HG03520 (cell line): ENCODE measurements at regions not wholly inside any gene's neighbourhood (a gene's known extent, or its start where the extent isn't known, plus 50 kb on each side); places are given as distances from the start of the nearest gene placed in this dataset.

Experiments used
- ATAC-seq: cut with Tn5 transposase; IDR thresholded peaks from one replicate; pipeline ENCODE4 v1.9.1; 2021; ENCODE audit warnings: mild to moderate bottlenecking, moderate library complexity; ENCODE audit not compliant: unreplicated experiment

DNA sequence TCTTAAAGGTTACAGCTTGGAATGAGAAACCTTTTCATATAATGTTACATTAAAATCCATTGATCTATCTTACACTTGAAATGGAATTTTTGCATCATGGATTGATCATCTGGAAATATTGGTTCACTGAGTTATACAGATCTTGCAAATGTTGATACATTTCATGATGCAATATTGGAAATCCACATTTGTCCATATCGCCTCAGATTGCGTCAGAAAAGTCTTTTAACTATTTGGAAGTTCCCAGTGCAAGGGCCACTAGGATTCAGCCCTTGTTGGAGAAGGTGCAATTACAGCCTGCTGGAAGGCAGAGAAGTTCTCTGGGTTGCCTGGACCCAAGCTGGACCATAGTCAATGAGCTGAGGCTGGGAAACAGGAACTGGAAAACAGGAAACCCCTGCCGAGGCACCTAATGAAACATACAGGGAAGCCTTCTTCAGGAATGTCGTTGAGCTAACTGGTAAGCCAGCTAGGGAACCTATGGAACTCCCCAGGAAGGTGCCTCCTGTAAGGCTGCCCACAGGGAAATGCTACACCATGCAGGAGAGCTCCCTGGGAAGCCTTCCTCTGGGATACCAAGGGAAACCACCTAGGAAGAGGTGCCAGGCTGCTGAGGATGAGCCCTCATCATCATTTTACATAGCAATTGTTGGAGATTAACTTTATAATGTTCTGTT, 600.4 kb upstream of the CADM1 start:
- no peak for ATAC-seq

DNA sequence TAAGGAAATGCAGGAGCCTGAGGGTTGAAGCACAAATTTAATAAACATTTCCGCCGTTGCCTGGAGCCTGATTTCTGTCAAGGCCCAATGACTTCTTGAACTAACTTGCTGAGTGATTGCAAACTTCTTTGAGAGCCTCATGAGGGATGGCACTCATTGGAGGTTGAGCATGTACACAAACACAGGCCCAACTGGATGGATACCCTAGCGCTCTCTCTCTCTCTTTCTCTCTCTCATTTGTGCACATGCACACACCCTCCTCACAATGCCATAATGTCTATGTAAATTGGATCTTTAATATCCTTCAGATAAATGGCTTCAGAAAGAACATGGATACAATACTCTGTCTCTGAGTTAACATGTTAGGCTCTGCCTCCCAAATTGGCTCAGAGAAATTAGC, 597.7 kb upstream of the CADM1 start:
- ATAC-seq = no peak

DNA sequence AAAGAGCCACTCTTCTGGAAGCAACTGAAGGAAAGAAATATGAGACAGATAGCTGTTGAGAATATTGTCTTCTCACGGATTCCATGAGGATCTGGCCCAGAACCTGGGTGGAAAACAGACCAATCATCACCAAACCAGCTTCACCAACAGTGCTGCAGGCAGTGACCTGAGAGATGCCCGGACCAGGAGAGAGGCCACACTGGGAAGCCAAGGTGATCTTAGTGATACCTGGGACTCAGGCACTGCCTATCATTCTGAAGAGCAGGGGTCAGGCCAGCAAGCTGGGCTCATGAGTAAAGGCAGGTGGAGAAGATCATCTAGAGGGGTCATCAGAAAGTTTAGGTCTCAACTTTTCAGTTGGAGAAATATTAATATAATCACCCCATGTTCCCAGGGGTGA, 595.8 kb upstream of the CADM1 start:
- ATAC-seq = no peak

DNA sequence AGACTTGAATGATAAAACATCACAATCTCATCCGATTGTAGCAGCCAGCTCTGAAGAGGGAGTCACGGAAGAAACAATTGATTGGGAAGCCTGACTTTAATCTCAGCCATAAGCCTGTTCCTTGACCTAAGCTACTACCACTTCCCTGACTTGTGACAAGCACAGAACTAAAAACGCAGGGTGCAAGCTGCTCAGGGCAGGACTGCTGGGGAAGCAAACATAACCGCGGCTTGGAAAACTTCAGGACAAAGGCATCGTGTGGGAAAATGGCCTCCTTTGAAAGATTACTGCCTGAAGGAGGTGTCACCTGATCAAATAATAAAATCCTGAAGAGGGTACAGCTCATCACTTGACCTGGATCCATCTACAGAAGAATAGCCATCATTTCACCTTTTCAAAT, 595.3 kb upstream of the CADM1 start:
- no peak for ATAC-seq

DNA sequence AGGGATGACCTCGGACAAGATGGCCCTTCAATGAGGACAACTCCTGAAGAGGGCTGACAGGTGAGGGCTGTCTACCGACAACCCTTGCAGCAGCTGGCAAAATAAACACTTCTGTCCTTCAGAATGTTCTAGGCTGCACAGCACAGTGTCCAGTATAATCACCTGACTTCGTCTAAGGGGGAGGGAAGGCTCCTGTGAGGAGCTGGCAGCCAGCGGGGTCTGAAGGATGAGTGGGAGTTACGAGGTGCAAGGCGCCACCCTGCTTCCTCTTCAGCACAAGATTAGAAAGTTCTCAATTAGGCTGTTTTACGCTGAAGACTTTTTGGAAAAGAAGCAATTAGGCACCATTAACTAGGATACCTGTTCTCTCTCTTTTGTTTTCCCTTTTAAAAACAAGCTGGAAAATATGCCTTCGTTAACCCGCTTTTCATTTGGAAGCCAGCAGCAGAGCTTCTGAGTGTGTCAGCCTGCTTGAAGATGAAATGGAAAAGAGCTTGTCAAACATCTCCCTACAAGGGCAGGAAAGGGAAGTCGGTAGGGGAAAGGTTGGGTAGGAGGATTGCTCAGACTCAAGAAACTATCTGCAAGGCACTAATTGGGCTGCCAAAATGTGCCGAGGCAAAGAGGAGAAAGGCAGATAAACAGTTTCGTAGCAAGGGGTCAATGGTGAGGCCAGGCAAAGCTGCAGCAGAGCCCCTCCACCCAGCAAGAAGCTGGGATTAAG, 592.2 kb upstream of the CADM1 start:
- ATAC-seq = no peak

DNA sequence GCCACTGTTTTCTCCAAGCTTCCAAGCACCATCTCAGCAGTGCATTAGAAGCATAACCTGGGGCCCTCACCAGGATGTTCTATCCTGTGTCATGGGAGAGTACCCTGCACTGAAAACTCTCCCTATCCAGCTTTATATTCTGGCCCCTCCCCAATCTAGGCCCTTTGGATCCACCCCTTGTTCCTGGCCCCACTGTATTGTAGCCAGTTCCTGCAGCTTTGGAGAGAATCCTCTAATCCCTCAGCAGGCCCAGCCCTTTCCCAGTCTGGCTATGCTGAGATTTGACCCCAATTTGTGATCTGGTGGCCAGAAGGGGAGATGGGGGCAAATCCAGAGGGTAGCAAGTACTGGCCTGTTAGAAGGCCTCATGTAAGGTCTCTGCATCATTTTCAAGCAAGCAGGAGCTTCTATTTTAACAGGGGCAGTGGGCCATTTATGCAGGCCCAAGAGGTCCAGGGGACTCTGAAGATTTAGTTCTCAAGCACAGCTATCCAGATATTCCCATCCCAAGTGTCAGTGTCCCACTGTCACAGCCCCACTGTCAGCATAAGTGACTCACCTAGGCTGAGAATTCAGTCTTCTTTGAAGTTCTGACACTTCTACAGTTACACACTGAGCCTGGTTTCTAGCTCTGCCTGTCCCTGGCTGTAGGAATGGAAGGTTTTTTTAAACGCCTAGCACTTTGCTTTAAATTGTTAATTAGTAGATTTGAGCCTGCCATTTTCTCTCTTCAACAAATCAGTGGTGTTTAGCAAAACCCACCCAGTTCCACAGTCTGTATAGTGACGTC, 589.5 kb upstream of the CADM1 start:
- no peak for ATAC-seq

DNA sequence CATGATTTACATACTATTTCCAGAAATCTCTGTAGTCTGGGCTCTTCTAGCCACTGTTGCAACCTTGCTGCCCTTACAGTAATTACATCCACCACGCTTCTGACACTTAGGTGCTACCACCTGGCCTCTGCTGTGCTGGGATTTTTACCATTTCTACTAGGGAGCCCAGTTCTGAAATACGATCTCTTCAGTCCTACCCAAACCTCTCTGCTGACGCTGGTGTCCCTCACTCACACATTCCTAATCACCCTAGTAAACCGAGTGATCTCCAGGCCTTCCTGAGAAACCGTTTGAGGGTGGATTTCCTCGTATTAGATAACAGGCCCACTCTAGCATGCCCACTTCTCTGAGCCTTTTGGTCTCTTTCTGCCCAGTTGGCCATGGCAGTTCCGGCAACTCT, 588.9 kb upstream of the CADM1 start:
- ATAC-seq = no peak

DNA sequence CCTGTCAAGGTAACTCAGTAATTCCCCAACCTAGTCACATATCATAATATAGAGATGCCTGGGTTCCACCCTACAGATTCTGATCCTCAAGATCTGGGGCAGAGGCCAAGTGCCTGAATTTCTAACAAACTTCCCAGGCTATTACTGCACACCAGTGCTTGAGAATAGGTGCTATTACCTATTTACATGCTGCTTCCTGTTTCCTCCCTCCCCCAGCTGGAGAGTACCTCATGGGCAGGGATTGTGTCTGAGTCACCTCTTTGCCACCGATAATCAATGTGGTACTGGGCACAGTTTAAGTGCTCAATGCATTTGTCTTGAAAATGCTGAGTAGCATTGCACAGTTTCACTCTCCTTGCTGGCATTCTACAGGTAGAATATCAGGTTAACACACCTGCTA, 582.2 kb upstream of the CADM1 start:
- ATAC-seq = no peak

DNA sequence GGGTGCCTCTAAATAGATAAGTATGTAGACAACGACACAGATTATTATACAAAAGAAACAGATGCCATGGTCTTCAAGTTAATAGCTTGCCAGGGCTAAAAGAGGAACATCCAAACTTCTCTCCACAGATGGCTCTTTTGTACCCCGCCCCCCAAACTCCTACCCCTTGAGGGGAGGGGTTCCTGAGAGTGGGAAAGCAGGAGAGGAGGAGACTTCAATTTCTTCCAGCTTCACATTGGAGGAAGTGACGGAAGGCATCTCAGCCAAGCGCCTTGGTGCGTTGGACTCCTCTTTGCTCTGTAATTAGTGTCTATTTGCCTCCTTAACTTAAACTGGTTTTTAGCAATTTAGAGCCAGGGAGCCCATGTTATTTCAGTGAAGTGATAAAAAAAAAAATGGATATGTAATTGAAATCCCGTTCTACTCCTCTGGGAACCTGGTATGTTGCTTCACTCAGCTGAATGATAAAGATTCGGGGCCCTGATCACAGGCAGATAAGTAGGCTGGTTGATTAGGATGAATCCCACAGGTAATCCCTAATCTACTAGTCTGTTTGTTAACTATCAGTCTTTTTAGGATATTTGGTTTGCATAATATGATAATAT, 580.9 kb upstream of the CADM1 start:
- ATAC-seq = no peak

DNA sequence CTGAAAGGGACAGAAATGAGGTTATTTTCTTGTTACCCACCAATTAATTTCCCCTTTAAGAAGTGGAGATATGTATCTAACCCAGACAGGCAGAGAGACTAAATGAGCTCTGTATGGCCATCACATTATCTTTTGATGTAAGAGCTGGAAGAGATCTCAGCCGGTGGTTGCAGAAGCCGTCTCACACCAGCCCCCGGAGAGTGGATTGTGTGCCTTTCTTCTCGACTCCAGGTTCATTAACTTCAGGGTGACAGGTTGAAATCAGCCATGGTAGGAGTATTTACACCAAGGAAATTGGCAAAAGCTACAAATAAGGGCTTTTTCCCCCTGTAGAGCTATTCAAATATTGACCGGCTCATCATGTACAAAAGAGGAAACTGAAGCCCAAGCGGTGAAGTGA, 580.3 kb upstream of the CADM1 start:
- ATAC-seq = no peak

DNA sequence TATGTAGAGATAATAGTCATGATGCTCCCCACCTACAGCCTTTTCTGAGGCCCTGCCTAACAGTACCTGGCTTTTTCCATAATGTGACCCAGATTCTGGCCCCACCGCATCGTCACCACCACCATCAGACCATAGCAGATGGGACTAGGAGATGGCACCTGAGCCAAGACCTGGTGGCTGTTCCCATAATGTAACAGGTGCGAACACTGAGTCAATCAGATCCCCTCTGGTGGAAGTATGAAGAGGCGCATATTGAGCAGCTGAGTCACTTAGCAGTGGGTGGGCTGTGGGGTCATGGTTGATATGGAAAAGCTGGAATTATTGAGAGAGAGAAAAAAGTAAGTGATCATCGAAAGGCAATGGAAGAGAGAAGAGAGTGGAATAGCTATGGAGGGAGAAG, 578.0 kb upstream of the CADM1 start:
- no peak for ATAC-seq

DNA sequence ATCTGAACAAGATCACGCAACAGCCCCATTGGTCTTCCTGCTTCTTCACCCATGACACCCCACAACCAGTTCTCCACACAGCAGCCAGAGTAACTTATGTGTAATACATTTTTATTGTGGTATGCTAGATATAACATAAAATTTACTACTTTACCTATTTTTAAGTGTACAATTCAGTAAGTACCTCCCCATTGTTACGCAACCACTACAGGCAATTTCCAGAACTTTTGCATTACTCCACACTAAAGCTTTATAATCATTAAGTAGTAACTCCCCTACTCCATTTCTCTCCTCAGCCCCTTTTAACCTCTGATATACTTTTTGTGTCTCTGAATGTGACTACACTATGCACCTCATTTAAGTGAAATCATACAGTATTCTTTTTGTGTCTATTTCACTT, 575.4 kb upstream of the CADM1 start:
- no peak for ATAC-seq

DNA sequence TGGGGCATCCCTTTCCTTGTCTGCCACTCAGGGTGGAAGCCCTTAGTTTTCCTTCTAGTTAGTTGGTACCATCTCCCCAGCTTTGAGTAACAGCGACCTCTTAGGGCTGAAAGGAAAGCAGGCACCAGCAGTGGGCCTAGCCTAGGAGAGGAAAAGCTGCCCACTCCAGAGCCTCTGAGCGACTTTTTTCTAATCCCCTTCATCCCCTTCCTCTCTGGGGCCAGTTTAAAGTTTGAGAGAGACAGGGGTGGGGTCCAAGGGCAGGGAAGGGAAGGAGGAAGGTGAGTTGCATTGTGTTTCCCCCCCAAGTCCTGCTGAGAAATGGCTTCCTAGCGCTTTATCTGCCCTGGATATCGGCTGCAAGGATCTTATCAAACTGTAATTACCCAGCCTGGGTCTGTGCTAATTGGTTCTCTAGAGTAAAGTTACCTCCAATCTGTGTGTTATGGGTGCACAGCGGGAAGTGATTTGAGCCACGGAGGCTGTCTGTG, 573.9 kb upstream of the CADM1 start:
- no peak for ATAC-seq

DNA sequence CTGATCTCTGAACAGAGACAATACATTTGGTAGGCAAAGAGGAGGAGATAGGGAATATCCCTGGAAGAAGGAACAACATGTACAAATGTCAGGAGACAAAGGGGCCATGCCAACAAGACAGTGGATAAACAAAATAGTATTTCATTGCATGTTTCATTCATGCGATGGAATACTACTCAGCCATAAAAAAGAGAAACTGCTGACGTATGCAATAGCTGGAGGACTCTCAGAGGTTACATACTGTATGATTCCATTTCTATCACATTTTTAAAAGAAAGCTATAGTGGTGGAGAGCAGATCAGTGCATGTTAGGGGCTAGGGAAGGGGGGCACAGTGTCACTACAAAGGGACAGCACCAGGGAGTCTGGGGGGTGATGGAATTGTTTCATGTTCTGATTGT, 572.9 kb upstream of the CADM1 start:
- ATAC-seq = no peak

DNA sequence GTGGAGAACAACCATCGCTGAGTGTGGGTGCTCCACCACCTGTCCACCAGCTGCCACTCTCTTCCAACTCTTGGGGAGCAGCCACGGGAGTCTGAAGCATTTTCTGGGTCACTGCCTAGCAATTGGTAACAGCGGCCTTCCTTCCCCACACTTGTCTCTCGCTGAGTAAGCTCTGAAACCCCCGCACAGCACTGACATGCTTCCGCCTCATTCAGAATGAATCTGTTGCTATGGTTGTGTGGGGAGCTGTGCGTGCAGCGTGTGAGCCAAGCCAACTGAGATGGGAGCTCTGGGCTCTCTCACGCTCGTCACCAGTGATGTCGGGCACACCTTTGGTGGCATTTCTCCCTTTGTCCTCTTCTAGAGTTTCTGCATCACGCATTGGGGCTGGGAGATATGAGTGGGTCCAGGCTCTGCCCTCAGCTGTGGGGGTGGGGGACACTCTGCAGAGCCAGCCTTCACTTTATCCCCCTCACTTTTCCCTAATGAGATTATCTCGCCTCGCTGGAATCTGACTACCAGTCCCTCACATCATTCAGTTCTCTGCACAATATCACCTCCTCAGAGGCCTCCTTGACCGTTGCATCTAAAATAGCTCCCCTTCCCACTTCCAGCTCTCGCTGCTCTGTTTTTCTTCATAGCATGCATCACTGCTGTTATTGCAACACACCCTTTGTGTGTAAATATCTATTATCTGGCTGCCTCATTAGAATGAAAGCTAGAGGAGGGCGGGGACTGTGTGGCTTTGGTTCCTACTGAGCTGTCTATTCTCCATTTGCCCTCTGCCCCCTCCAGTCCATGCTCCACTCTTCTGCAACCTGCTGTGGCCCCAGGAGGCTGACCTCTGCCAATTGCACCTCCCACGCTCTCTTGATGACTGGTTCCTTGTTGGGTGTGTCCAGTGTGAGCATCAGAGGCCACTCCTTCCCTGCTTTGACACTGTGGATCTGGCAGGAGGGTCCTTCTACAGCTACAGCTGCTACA, 569.9 kb upstream of the CADM1 start:
- ATAC-seq = peak; percentile 94

DNA sequence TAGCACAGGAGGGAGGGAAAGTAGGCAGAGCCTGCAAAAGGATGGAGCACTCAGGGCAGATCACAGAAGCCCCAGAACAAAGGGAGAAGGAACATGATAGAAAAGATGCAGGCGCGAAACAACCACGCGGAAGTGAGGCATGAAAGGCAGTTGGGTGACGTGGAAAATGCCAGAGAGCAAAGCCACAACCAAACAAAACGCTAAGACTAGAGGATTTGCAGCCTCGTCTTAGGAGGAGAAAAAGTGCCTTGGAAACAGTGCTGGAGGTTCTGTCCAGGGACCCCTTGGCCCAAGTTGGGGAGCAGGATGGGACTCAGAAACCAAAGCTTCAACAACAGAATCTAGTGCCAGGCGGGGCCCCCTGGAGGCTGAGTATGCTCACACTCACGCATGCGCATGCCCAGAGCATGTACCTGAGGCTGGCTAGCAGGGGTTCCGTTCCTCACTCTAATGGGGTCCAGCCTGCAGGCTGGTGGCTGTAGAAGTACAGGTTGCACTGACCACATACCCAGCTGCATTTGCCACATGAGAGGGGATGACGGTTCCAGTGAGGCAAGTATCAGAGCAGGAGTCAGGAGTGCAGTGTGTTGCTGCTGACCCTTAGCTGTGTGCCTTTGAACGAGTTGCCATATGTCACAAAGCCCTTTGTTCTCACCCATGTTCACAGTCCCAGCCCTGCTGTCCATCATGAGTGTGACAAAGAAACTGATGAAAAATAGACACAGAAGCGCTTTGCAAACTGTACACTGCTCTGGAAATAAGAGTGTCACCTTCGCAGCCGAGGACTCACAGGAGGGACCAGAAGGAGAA, 568.6 kb upstream of the CADM1 start:
- no peak for ATAC-seq

DNA sequence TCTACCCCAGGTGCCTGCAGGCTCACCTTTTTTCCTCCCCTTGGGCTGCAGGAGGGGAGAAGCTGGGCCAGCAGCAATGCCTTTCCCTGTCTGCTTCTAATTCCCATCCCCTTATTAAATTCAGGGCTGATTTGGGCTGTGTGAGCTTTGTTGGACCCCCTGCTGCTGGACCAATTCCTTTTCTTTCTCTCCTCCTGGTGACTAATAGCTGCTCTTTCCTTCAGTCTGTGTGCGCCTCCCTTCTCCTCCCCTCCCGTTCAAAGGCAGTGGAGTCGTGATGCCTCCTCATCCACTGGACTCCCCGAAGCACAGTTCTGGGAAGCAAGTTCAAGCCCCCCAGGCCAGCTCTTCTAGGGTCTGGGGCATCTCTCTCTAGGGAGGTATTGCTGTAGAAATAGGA, 567.9 kb upstream of the CADM1 start:
- ATAC-seq = no peak

DNA sequence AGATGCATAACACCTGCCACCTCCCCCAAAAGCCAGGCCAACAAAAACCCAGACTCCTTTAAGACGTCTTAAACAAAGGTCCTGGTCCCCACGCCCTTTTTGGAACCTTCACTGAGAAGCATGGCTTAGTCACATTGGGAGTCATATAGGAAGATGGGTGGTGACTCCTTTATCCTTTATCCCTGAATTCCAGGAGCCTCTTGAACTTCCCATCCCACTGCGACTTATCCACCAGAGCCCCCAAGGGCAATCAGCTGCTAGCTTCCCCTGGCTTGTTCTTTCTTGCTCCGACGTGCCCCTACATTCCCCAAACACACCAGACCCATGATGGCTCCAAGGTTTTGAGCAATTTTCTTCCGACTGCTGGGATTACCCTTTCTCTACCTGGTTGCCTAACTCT, 567.0 kb upstream of the CADM1 start:
- no peak for ATAC-seq

DNA sequence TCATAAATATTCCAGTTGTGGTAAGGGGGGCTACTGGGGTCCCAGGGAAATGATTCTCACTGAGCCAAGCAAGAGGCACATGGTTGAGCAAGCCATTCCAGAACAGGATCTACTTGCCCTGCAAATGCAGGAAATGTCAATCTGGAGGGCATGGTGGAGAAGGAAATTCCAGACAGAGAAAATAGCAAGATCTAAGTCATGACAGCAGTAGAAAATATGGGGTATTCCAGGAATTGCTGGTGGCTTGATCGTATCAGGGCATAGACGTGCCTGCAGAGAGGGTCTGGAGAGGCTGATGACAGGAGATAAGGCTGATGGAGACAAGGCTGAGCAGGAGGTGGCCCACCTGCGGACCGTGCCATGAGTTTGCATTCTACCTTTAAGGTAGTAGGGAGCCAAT, 566.3 kb upstream of the CADM1 start:
- no peak for ATAC-seq
